ENCODE measurements at regions not wholly inside any gene's neighbourhood (a gene's known extent, or its start where the extent isn't known, plus 50 kb on each side); places are given as distances from the start of the nearest gene placed in this dataset.

- peaks cover 0 to 2% of the 10 kb centered on the region in 2 donors for H3K9me3 ChIP-seq (replicated peaks in 1 of 2; ENCODE audit: control insufficient read depth in 1 of 2, insufficient read depth in 1 of 2, low read length in 2 of 2)
- Mint-ChIP-seq H3K27ac (no peak overlapping the region), H3K9me3 (peaks cover 0 to 3% (median 0%) of the 10 kb centered on the region in 7 donors), H3K36me3 (no peaks in the 10 kb centered on the region), H3K4me1 (peaks cover 4% of the 10 kb centered on the region), H3K4me3 (no peak overlapping the region), H3K27me3 (ENCODE audit: low read depth in 3 of 3) (peaks cover 0 to 1% (median 0%) of the 10 kb centered on the region in 3 donors)
- no peak overlapping the region for H3K4me3 ChIP-seq (replicated peaks in 1 of 3; ENCODE audit: low read depth in 2 of 3, low read length in 3 of 3)
- no peaks in the 10 kb centered on the region for H3K27me3 ChIP-seq (ENCODE audit: control insufficient read depth in 2 of 2, insufficient read depth in 2 of 2, low read length in 2 of 2)
- DNase-seq: no peak
- no peaks in the 10 kb centered on the region for H3K4me1 ChIP-seq (ENCODE audit: control insufficient read depth in 1 of 2, insufficient read depth in 2 of 2, low read length in 2 of 2)
- H2AFZ ChIP-seq (ENCODE audit: insufficient read depth, low read depth, low read length, poor library complexity, severe bottlenecking): no peak overlapping the region
- no peak overlapping the region for H3K9ac ChIP-seq (ENCODE audit: insufficient read depth, low read length, poor library complexity, severe bottlenecking)
- no peak overlapping the region for H3K27ac ChIP-seq (ENCODE audit: low read depth in 1 of 2, low read length in 2 of 2)
- TF ChIP-seq, protein P1, sequence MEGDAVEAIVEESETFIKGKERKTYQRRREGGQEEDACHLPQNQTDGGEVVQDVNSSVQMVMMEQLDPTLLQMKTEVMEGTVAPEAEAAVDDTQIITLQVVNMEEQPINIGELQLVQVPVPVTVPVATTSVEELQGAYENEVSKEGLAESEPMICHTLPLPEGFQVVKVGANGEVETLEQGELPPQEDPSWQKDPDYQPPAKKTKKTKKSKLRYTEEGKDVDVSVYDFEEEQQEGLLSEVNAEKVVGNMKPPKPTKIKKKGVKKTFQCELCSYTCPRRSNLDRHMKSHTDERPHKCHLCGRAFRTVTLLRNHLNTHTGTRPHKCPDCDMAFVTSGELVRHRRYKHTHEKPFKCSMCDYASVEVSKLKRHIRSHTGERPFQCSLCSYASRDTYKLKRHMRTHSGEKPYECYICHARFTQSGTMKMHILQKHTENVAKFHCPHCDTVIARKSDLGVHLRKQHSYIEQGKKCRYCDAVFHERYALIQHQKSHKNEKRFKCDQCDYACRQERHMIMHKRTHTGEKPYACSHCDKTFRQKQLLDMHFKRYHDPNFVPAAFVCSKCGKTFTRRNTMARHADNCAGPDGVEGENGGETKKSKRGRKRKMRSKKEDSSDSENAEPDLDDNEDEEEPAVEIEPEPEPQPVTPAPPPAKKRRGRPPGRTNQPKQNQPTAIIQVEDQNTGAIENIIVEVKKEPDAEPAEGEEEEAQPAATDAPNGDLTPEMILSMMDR (IDR thresholded peaks at IDR 0.05): no peak
- no peaks in the 10 kb centered on the region for H4K20me1 ChIP-seq (ENCODE audit: insufficient read depth, low read length)
- no peak overlapping the region for H3K4me2 ChIP-seq (replicated peaks; ENCODE audit: extremely low read depth, low read length, poor library complexity, severe bottlenecking)
- no peaks in the 10 kb centered on the region for H3K36me3 ChIP-seq (replicated peaks in 1 of 2; ENCODE audit: control insufficient read depth in 1 of 2, insufficient read depth in 2 of 2, low read length in 2 of 2)
- intact Hi-C loops (cut with micrococcal nuclease): no loop called here
- H3K79me2 ChIP-seq (ENCODE audit: insufficient read depth, low read length): no peaks in the 10 kb centered on the region
Measured at GRCh38 chr10:61317706-61318105, 135.5 kb downstream of the TMEM26 start.

- H2AFZ ChIP-seq (ENCODE audit: insufficient read depth, low read depth, low read length, poor library complexity, severe bottlenecking): no peak overlapping the region
- no peak for DNase-seq
- H3K79me2 ChIP-seq (ENCODE audit: insufficient read depth, low read length): no peaks in the 10 kb centered on the region
- TF ChIP-seq, protein P1 (IDR thresholded peaks at IDR 0.05): no peak
- peaks cover 4% of the 10 kb centered on the region for H3K4me1 Mint-ChIP-seq
- no peak overlapping the region for H3K4me3 ChIP-seq (replicated peaks in 1 of 3; ENCODE audit: low read depth in 2 of 3, low read length in 3 of 3)
- intact Hi-C loops (cut with micrococcal nuclease): no loop called here
- no peaks in the 10 kb centered on the region for H4K20me1 ChIP-seq (ENCODE audit: insufficient read depth, low read length)
- no peaks in the 10 kb centered on the region for H3K36me3 ChIP-seq (replicated peaks in 1 of 2; ENCODE audit: control insufficient read depth in 1 of 2, insufficient read depth in 2 of 2, low read length in 2 of 2)
- peaks cover 0 to 3% of the 10 kb centered on the region in 2 donors for H3K9me3 ChIP-seq (replicated peaks in 1 of 2; ENCODE audit: control insufficient read depth in 1 of 2, insufficient read depth in 1 of 2, low read length in 2 of 2)
- no peaks in the 10 kb centered on the region for H3K36me3 Mint-ChIP-seq
- no peak overlapping the region for H3K9ac ChIP-seq (ENCODE audit: insufficient read depth, low read length, poor library complexity, severe bottlenecking)
- no peaks in the 10 kb centered on the region for H3K27me3 ChIP-seq (ENCODE audit: control insufficient read depth in 2 of 2, insufficient read depth in 2 of 2, low read length in 2 of 2)
- H3K27me3 Mint-ChIP-seq (ENCODE audit: low read depth in 3 of 3): peaks cover 0 to 1% (median 0%) of the 10 kb centered on the region in 3 donors
- H3K4me2 ChIP-seq (replicated peaks; ENCODE audit: extremely low read depth, low read length, poor library complexity, severe bottlenecking): no peak overlapping the region
- peaks cover 0 to 5% (median 1%) of the 10 kb centered on the region in 7 donors for H3K9me3 Mint-ChIP-seq
- no peak overlapping the region for H3K4me3 Mint-ChIP-seq
- WGBS (ENCODE audit: insufficient coverage): no CpG with 5 or more reads among the region's 1 CpG
- H3K27ac Mint-ChIP-seq: no peak overlapping the region
- no peaks in the 10 kb centered on the region for H3K4me1 ChIP-seq (ENCODE audit: control insufficient read depth in 1 of 2, insufficient read depth in 2 of 2, low read length in 2 of 2)
- no peak overlapping the region for H3K27ac ChIP-seq (ENCODE audit: low read depth in 1 of 2, low read length in 2 of 2)
Measured at GRCh38 chr10:61316676-61317265, 136.4 kb downstream of the TMEM26 start.

Data from CD14-positive monocyte (primary cell).